AG04449 (cell line): ENCODE measurements at regions not wholly inside any gene's neighbourhood (a gene's known extent, or its start where the extent isn't known, plus 50 kb on each side); places are given as distances from the start of the nearest gene placed in this dataset.

Experiments used
- CTCF ChIA-PET: fragments of 350-600 bp; formaldehyde crosslinking; extraction: SDS; loops from one replicate; lab custom pipeline; 2021; ENCODE audit warnings: antibody characterized with exemption; lab: Yijun Ruan, JAX
- POLR2A ChIA-PET: fragments of 400-600, 350-600 bp; formaldehyde crosslinking; extraction: SDS; loops from one replicate; lab custom pipeline; 2020; ENCODE audit warnings: antibody characterized with exemption, inconsistent platforms; lab: Yijun Ruan, JAX
- DNase-seq: peaks from one replicate; pipeline ENCODE4 v3.0.0-alpha.2; 2010; ENCODE audit warnings: low read depth, low spot score
- H3K4me3 ChIP-seq: 2 replicates; pipeline ENCODE4 v1.5.1; 2011; ENCODE audit warnings: low read depth, mild to moderate bottlenecking, control low read depth, low read length
- TF ChIP-seq, protein P1 (sequence below): IDR thresholded peaks from one replicate; pipeline ENCODE4 v1.5.1; 2011; ENCODE audit warnings: mild to moderate bottlenecking, moderate library complexity, low read length, control low read depth, inconsistent platforms; ENCODE audit not compliant: insufficient read depth; ENCODE audit errors: missing control alignments

DNA sequence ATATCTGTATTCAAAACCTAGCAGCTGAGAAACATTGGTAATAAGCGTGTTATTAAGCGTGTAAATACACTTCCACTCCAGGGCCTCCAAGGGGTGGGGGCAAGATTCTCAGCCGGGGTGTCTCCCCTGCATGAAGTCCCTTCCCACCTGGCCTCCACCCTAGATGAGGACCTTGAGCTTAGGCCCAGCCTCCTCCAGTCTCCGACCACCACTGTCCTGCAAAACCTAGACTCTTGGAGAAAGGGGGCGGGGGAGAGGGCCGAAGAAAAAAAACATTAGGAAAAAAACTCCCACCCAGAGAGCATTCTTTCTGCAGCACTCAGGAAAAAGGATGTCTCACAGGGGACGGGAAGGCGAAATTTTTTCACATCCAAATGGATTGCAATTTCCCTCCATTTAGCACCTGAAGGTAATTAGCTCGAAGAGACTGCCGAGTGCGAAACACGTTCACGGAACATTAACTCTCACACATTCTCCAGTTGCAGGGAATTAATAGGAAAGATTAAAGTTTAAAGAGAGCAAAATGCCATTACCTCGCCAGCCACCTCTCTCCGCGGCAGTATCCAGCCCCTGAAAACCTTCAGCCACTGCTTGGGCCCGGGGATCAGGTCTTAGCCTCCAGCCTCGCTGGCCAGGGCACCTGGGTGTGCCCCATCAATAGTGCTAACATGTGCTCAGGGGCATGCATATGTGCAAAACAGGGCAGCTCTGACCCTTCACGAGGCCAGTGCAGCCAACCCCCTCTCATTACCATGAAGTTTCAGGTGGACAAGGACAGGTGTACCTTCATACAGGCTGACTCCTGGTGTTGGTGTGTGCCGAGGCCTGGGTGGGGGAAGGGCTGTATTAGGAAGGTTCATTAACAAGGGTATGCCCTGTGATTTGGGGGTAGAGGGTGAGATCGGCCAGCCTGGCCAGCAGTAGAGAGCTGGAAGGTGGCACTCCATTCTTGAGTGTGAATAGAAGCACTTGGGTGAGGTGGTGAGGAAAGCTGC, 77.2 kb downstream of the HIF1AN start:
- CTCF ChIA-PET, result no interaction called here
- TF ChIP-seq, protein P1, sequence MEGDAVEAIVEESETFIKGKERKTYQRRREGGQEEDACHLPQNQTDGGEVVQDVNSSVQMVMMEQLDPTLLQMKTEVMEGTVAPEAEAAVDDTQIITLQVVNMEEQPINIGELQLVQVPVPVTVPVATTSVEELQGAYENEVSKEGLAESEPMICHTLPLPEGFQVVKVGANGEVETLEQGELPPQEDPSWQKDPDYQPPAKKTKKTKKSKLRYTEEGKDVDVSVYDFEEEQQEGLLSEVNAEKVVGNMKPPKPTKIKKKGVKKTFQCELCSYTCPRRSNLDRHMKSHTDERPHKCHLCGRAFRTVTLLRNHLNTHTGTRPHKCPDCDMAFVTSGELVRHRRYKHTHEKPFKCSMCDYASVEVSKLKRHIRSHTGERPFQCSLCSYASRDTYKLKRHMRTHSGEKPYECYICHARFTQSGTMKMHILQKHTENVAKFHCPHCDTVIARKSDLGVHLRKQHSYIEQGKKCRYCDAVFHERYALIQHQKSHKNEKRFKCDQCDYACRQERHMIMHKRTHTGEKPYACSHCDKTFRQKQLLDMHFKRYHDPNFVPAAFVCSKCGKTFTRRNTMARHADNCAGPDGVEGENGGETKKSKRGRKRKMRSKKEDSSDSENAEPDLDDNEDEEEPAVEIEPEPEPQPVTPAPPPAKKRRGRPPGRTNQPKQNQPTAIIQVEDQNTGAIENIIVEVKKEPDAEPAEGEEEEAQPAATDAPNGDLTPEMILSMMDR, result no peak
- DNase-seq, result no peak
- no peak overlapping the region for H3K4me3 ChIP-seq
- POLR2A ChIA-PET, result no interaction called here

DNA sequence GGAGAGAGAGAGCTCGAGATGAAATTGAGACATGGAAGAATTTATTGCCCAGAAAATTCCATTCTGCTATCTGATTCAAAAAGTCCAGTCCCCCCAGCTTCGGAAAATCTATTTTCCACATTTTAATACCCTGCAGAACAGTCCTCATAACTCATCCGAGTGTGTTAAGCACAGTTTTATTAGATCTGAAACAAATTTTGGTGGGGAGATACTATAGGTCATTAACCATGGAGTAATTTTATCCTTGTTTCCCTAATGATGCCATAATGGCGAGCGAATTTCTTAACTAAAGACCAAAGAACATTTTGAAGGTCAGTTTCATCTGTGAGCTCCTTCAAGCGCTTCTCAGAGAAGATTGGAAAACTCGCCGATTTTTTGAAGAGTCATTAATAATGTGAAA, 78.1 kb downstream of the HIF1AN start:
- CTCF ChIA-PET, result no interaction called here
- H3K4me3 ChIP-seq, result no peak overlapping the region
- TF ChIP-seq, protein P1, result no peak
- DNase-seq, result no peak
- POLR2A ChIA-PET, result no interaction called here

- ChIA-PET POLR2A (no interaction called here), CTCF (no interaction called here)
- H3K4me3 ChIP-seq, result no peak overlapping the region
Measured at GRCh38 chr10:100614429-100615095, 78.8 kb downstream of the HIF1AN start.

DNA sequence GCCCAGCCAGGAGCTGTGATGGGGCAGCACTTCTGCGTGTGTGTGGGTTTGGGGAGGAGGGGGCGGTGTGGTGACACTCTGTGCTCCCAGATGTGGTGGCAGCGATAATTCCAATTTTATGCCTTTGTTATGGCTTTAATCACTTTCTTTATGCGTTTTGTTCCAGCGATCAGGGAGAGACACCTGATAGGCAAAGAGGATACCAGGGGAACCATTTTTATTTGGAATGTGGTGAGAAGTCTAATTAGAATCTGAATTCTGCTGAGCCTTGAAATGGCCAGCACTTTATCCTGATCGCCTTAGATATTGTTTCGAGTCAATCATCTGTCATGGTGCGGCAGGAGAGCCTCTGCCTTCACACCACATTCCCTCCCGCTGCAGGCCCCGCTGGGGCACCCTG, 79.5 kb downstream of the HIF1AN start:
- DNase-seq, result no peak
- CTCF ChIA-PET, result no interaction called here
- TF ChIP-seq, protein P1, result no peak
- POLR2A ChIA-PET, result no interaction called here
- no peak overlapping the region for H3K4me3 ChIP-seq

More at GRCh38 chr10:100614429-100615095, 78.8 kb downstream of the HIF1AN start:
- DNase-seq, result no peak
- TF ChIP-seq, protein P1, result no peak

- DNase-seq, result no peak
- ChIA-PET CTCF (no interaction called here), POLR2A (no interaction called here)
- no peak overlapping the region for H3K4me3 ChIP-seq
- TF ChIP-seq, protein P1, result no peak
Measured at GRCh38 chr10:100615908-100616307, 80.2 kb downstream of the HIF1AN start.

GRCh38 chr10:100618091-100618615, 82.4 kb downstream of the HIF1AN start:
- H3K4me3 ChIP-seq, result no peak overlapping the region
- no peak for DNase-seq
- ChIA-PET POLR2A (no interaction called here), CTCF (no interaction called here)
- TF ChIP-seq, protein P1, result no peak
